Astrocyte (in vitro differentiated cells and primary cell): ENCODE measurements at regions not wholly inside any gene's neighbourhood (a gene's known extent, or its start where the extent isn't known, plus 50 kb on each side); places are given as distances from the start of the nearest gene placed in this dataset.

ENCODE experiments used
- CTCF ChIP-seq: IDR thresholded peaks from 2 replicates; pipeline ENCODE4 v1.5.1; 2011; ENCODE audit warnings: low read depth, mild to moderate bottlenecking, inconsistent platforms, low read length, moderate library complexity; ENCODE audit not compliant: insufficient read depth
- EZH2 ChIP-seq: IDR thresholded peaks from 2 replicates; pipeline ENCODE4 v1.6.1; 2012; ENCODE audit warnings: mild to moderate bottlenecking, low read length, inconsistent platforms; ENCODE audit not compliant: insufficient read depth

DNA sequence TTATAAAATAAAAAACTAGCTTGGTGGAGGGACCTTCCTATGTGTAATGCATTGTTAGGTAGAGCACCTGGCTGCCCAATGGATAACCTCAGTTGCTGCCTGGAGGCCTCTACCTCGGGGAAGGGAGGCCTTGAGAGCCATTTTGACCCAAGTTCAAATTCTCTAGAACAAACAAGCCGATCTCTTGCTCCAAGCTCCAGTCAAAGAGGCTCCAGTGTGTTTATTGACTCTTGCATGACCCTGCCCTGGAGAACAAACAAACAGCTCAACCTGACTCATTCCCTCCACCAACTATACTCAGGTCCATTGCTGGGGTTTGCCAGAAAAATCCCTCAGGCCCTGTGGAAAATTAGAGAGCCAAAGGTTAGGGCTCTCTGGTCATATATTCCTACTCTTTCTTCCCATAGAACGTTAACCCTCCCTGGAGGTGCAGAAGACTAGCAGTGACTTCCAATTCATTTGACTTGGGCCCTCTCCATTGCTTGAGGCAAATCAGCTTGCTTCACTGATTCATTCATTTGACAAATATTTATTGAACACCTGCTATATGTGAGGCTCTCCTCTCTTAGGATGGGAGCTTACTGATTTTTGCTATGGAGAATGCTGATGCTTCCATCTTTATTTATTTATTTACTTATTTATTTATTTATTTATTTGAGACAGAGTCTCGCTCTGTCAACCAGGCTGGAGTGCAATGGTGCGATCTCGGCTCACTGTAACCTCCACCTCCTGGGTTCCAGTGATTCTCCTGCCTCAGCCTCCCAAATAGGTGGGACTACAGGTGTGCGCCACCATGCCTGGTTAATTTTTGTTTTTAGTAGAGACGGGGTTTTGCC lies 73.7 kb upstream of the CISTR start:
- TF ChIP-seq CTCF, result no peak
- TF ChIP-seq EZH2, result no peak
